ENCODE measurements at regions not wholly inside any gene's neighbourhood (a gene's known extent, or its start where the extent isn't known, plus 50 kb on each side); places are given as distances from the start of the nearest gene placed in this dataset.
A peak's percentile ranks its signal among the peaks of the same experiment; 100 is the strongest.

DNA sequence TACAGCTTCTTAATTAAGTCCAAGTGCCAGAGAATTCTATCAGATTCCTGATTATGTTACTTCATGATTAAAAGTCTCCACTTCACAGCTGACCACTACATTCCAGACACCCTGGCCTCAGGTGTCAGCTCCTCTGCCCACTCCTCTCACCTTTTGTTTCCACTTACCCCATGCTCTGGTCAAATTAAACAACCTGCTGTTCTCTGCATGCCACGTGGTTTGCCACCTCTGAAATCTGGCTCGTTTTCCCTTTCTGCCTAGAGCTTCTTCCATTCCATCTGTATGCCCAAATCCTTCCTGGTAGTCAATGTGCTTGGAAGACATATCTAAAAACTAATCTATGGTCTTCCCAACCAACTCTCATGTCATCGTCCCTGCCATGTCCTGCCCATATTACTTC is 158.6 kb downstream of the ICE1 start:
- DNase-seq, result no peak

DNA sequence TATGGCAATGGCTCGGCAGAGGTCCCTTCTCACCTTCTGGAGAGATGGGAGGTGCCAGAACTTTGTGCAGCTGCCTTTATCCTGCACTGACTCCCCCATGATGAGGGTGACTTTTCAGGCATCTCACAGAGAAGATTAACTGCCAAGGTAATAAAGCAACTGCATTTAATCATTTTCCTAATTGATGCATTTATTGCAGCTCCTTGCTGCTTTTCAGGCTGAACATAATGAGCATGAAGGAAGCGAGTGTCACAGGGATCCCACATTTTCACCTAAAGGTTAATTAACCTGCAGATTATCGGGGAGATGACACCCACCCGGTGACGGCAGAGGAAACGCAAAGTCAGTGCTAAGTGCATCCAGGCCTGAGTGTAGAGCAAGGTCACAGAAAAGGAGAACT is 154.3 kb downstream of the ICE1 start:
- no peak for DNase-seq

DNA sequence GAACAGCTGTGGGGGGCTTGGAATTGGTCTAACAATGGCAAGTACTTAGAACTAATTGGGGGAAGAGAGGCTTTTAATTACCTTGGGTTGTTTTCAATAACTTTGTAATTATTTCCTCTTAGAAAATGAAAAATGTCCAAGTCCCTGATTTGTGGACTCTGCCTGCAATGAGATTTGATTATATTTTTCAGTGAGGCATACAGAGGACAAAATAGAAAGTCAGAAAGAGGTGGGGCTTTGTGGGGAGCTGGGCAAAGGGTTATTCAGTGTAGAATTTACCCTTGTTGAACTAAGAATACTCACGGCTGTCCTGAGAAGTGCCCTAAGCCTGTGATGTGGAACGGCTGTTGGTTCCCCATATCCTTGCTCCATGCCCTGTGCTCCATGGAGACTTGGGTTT is 153.0 kb downstream of the ICE1 start:
- DNase-seq, result no peak

DNA sequence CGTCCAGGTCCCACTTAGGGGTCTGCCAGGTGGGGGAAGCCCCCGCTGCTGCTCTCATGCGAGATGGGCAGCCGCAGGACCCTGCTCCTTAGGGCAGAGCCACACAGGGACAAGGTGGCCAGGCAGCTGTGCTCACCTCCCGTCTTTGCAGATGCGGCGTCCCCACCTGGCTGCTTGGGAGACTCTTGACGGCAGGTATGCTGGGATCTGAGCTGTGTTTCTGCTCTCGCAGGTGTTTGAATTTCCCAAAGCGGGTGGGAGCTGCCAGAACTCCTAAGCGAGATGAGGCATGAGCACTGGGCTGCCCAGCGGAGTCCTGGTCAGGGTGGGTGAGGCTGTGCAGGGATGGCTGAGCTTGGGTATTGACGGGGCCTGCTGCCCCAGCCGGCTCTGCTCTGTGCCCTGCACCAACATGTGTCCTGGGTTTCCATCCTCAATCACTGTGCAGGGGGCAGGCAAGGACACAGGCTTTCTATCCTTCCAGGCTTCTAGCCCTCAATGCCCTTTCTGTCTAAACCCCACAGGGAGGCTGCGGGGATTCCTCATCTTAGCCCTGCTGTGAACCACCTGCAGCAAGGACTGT is 151.4 kb downstream of the ICE1 start:
- no peak for DNase-seq

DNA sequence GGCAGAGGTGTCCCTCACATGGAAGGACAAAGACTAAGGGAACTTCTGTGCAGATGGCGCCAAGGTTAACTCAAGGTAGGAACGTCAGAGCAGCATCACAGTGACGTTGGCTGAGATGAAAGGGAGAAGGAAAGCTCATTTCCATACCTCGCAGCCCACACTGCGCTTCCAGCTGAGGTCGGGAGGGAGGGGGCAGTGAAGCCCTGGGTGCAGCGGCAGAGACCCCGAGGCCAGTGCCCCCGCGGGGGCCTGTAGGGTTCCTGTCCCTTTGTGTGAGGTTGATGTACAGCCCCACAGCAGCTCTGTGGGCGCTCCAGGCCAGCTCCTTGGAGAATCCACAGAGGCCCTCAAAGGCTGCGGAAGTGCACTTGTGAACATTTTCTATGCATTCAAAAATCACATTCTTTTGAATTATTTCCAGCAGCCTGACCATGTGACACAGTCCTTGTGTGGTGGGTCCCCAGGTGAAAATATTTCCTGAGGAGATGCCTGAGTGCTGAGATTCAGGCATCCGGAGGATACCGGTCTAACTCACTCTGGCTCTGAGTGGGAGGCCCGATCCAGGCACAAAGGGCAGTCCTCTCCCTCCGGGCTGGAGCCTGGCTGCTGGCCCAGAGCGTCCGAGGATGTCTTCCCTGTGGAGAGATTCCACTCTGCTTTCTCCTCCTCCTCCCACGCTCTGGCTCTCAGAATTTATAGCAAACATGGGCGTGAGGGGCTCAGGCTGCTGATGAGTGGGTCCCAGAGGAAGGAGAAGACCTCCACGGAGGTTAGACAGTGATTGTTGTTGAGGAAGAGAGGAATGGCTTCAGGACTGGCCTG is 150.7 kb downstream of the ICE1 start:
- DNase-seq, result no peak

DNA sequence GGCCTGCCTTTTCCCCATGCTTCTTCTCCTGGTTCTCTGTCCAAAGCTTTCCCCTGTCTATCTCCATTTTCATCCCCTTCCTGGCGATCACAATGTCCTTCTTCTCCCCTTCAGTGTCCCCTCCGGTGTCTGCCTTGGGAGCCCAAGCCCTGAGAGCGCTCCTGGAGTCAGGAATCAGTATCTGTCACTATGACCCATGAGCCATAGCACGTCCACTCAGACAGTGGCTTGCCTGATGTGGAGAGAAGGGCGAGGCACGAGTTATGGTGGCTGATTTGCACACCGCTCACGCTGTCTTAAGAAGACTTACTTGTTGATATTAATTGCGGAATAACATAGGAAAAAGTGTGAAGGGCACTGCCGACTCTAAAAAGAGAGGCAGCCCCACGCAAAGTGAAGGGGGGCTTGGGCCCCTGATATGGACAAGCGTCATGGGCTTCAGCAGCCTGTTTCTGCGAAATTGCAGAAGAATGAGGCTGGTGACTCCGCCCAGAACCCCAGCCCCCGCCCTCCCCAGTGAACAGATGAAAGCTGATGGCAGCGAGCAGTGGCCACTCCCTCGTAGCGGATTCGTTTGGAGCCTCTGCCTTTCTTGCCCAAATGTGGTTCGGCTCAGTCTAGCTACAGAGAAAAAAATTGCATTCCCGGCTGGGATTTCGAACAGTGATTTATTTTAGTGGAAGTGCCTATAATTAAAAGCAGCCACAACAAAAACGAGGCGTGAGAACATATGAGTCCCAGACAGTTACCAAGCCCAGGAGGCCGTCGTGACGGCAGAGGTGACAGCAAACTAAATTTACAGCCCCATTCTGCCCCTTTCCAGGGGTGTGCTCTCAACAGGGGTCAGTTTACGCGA is 149.8 kb downstream of the ICE1 start:
- no peak for DNase-seq

DNA sequence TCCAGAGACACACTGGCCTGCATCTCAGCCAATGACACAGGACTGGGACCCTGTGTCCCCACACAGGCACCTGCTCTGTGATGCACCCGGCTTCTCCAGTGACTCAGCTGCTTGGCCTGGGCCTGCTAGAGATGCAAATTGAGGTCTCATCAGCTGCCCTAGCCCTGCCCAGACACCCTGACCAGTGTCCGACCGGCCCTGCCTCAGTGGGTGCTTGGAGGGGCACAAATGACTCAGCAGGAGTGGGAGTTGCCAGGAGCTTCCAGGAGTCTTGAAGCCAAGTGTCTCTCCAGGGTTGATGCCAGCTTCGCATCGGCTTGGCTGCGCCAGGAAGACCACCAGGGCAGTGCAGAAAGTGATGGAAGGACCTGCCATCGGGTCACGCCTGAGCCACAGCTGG is 148.2 kb downstream of the ICE1 start:
- DNase-seq, result no peak

DNA sequence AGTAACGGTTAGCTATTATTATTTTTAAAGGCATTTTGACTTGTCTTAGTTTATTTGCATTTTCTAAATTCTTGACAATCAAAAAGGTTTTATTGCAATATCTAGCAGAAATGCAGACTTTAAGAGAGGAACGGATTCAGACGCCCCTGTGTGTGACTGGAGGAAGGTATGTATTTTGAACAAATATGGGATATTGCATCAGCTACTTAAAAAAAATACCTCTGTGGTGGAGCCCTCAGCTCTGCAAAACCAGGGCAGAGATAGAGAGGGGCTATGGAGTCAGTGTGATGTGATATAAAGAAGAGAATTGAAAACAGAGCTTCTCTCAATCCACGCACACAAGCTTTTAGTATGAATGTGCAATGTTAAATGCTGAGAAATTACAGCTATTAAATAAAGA is 142.4 kb downstream of the ICE1 start:
- no peak for DNase-seq

DNA sequence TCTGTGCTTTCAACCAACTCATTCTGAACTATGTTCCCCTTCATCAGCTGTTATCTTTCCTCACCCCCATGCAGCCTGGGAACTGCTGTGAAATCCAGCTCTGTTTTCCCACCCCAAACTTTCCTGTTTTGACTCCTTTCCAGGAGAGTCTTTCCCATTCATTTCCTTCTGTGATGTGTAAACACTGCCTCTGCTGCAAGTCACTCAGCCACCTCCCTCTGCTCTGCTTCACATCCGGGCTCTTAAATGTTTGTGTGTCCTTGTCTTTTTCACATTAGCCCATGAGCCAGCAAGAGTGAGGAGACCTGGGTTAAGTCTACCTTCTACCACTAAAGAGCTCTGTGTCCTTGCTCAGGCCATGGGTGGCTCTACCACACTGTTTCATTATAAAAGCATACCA is 137.5 kb downstream of the ICE1 start:
- no peak for DNase-seq

DNA sequence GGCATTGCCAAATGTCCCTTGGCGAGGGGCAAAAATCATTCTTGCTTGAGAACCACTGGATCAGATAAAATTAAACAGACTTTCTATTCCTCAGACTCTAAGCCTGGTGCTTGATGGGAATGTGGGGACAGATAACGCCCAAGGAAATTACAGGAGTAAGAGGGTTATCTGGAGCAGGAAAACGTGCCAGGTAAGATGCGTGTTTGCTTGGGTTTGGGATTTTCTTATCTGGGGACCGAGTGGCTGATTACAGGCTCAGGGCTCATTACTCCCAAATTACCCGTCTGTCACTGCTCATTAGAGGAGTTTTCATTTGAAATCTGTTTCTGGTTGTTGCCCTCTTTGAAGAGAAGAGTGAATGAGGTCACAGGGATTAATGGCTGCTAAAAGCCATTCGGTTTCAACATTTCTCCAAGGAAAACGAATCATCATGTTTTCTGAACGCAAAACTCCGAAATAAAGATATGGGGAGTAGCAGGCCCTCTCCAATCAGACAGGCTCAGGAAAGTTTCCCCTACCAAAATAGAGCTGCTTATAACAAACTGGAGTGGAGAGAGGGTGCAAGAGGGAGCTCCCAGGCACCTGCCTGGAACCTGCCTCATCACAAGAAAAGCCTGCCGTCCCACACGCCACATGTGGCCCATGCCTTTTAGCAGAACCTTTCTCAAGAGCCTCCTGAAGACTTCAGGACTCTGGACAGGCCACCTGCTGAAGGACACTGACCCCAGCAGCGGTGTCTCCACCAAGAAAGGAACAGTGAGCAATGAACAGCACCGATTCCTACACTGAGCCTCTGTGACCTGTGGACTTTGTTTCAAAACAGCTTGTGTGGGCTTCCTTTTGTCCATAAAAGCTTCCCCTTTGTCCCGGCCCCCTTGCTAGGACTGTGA is 136.4 kb downstream of the ICE1 start:
- DNase-seq, result no peak

DNA sequence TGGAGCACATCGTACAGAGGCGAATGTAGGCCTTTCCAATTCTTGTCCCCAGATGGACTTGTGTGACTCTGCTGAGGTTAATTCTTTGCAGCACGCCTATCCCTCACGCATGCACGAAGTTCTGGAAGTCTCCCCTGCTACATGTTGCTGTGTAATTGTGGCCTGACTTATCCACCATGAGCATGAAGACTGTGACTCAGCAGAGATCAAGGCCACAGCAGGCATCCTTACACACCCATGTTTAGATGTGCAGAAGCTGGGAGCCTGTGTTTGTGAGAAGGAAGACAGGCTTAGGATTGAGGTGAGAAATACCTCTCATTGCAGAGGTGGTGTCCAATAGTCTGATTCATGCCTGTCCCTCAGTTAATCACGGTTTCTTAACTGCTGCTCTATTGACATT is 135.6 kb downstream of the ICE1 start:
- peak; percentile 65 for DNase-seq

DNA sequence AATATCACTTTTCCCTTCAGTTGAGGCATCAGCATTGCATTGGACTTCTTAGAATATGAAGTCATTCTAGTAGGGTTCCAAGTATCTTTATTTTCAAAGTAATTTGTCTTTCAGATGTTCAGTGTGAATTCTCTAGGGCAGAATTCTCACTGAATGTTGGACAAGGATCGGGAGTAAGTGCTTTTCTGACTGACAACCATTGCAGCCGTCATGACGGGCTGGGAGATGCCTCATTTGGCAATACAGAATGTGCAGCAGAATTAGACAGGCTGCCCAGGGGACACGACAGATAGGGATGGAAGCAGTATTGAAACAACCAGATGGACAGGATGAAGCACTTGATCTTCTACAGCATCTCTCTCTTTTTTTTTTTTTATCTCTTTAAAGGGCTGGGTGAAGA is 129.0 kb downstream of the ICE1 start:
- no peak for DNase-seq

DNA sequence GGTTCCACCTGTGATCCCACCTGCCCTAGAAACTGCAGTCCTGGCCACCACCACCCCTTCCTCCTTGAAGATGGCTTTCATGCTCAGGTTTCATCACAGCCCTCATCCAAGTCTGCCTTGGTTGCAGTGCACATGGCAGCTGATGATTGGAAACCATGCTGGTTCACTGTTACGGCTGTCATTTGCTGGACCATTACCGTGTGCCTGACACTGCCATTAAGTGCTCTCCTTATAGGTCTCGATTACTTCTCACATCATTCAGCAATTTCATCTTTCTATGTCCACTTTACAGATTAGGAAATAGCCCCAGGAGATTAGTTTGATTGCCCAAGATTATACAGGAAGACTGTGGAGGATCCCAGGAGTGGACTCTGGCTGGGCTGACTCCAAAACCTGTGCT is 123.9 kb downstream of the ICE1 start:
- no peak for DNase-seq

DNA sequence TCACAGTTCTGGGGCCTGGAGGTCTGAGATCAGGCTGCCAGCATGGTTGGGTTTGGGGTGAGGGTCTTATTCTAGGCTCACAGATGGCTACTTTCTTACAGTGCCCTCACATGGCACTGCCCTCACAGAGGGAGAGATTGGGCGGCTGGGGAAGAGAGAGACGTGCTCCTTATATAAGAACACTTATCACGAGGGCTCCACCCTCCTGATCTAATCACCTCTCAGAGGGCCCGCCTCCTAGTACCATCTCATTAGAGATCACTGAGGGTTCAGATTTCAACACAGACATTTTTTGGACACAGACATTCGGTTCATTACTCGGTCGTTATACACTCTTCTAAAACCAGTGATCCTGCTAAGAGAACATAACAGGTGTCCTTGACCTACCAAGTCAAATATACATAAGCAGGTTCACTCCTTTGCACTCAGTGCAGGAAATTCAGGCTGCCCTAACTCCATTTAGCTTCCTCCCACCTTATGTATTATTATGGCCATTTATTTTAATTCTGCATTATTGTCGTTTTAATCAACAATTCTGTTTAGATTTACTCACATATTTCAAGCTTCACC is 121.7 kb downstream of the ICE1 start:
- no peak for DNase-seq

DNA sequence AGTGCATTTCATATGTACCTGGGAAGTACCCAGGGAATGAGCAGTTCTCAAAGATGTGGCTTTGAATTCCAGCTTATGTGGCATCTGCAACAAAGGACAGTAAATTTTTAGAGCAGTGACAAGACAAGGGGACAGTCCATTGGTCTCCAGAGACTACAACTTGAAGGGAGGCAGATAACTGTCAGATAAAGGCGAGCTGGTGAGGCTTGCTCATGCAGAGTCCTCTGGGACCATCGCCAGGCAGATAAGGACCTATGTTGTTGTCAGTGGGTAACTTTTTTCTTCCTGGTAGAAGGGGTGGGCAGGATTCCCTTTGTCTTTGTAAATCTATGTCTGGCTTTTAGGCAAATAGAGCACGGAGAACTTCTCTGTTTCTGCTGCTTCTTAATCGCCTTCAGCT is 120.2 kb downstream of the ICE1 start:
- peak; percentile 4 for DNase-seq

DNA sequence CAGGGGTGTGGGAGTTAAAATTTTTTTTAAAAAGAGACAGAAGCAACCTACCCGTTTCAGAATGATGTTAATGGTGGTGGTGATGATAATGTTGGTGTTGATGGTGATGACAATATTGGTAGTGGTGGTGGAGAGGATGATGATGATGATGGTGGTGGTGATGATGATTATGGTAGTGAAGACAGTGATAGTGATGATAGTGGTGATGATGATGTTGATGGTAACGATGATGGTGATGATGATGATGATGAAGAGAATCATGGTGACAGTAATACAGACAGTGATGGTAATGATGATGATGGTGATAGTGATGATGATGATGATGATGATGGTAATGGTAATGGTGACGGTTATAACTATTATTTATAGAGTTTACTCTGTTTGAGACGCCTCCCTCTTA is 117.6 kb downstream of the ICE1 start:
- DNase-seq, result no peak

Data from OCI-M1 (cell line).